ENCODE measurements at regions not wholly inside any gene's neighbourhood (a gene's known extent, or its start where the extent isn't known, plus 50 kb on each side); places are given as distances from the start of the nearest gene placed in this dataset.

DNA sequence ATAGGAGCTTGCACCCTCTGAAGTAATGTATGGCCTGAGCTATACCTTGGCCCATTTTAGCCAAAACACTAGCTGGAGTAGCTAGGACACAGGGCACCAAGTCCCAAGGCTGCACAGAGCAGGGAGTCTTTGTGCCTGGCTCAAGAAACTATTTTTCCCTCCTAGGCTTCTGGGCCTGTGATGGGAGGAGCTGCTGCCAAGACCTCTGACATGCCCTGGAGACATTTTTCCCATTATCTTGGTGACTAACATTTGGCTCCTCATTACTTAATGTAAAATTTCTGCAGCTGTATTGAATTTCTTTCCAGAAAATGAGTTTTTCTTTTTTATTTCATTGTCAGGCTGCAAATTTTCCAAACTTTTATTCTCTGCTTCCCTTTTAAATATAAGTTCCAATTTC, 1099.2 kb downstream of the CDH18 start:
- TF ChIP-seq POLR2AphosphoS5 (IDR thresholded peaks at IDR 0.05; ENCODE audit: low read depth, low read length) (no peak), TAF1 (IDR thresholded peaks at IDR 0.05; ENCODE audit: borderline replicate concordance, low read depth, low read length) (no peak), POLR2A (IDR thresholded peaks at IDR 0.05; ENCODE audit: low read depth, low read length) (no peak)

All from GM12892 (cell line).